ENCODE measurements at regions not wholly inside any gene's neighbourhood (a gene's known extent, or its start where the extent isn't known, plus 50 kb on each side); places are given as distances from the start of the nearest gene placed in this dataset.

- H3K4me3 Mint-ChIP-seq (ENCODE audit: unreplicated experiment): no peak overlapping the region
Measured at GRCh38 chr3:87052499-87053260, 61.7 kb upstream of the VGLL3 start.

GRCh38 chr3:87047852-87048251 lies 56.9 kb upstream of the VGLL3 start:
- Mint-ChIP-seq H3K27me3 (ENCODE audit: insufficient read depth, unreplicated experiment) (no peaks in the 10 kb centered on the region), H3K27ac (ENCODE audit: low read depth, unreplicated experiment) (no peak overlapping the region), H3K4me1 (ENCODE audit: insufficient read depth, unreplicated experiment) (no peaks in the 10 kb centered on the region), H3K4me3 (ENCODE audit: unreplicated experiment) (no peak overlapping the region), H3K9me3 (ENCODE audit: unreplicated experiment) (no peaks in the 10 kb centered on the region), H3K36me3 (ENCODE audit: insufficient read depth, unreplicated experiment) (no peaks in the 10 kb centered on the region)
- POLR2A ChIA-PET: no interaction called here
- intact Hi-C loops (cut with micrococcal nuclease): no loop called here
- CTCF ChIA-PET: interaction anchor here (0.8 kb wide), 1 partner anchor 57 kb away, joined by 3 read pairs; no protein-coding TSS in a partner anchor
- TF ChIP-seq CTCF (IDR thresholded peaks at IDR 0.05; ENCODE audit: unreplicated experiment): no peak
- DNase-seq (ENCODE audit: unreplicated experiment): no peak
- BruUV-seq (replicated peaks): no TSS peak

More at GRCh38 chr3:87052499-87053260, 61.7 kb upstream of the VGLL3 start:
- Mint-ChIP-seq H3K27ac (ENCODE audit: low read depth, unreplicated experiment) (no peak overlapping the region), H3K36me3 (ENCODE audit: insufficient read depth, unreplicated experiment) (no peaks in the 10 kb centered on the region), H3K9me3 (ENCODE audit: unreplicated experiment) (no peaks in the 10 kb centered on the region), H3K4me1 (ENCODE audit: insufficient read depth, unreplicated experiment) (peaks cover 10% of the 10 kb centered on the region), H3K27me3 (ENCODE audit: insufficient read depth, unreplicated experiment) (no peaks in the 10 kb centered on the region)
- no peak for TF ChIP-seq CTCF (IDR thresholded peaks at IDR 0.05; ENCODE audit: unreplicated experiment)
- ChIA-PET POLR2A (no interaction called here), CTCF (interaction anchor here (0.5 to 1.2 kb wide), 4 partner anchors 11 to 941 kb away, joined by 3 to 5 read pairs (median 3); no protein-coding TSS in a partner anchor)
- intact Hi-C loops (cut with micrococcal nuclease): no loop called here
- no peak for DNase-seq (ENCODE audit: unreplicated experiment)
- BruUV-seq (replicated peaks): no TSS peak

GRCh38 chr3:87046241-87046640 lies 55.3 kb upstream of the VGLL3 start:
- no TSS peak for BruUV-seq (replicated peaks)
- no peak for TF ChIP-seq CTCF (IDR thresholded peaks at IDR 0.05; ENCODE audit: unreplicated experiment)
- no peak overlapping the region for H3K27ac Mint-ChIP-seq (ENCODE audit: low read depth, unreplicated experiment)
- no peaks in the 10 kb centered on the region for H3K4me1 Mint-ChIP-seq (ENCODE audit: insufficient read depth, unreplicated experiment)
- H3K27me3 Mint-ChIP-seq (ENCODE audit: insufficient read depth, unreplicated experiment): no peaks in the 10 kb centered on the region
- POLR2A ChIA-PET: no interaction called here
- DNase-seq (ENCODE audit: unreplicated experiment): no peak
- no peak overlapping the region for H3K4me3 Mint-ChIP-seq (ENCODE audit: unreplicated experiment)
- CTCF ChIA-PET: no interaction called here
- no peaks in the 10 kb centered on the region for H3K9me3 Mint-ChIP-seq (ENCODE audit: unreplicated experiment)
- no peaks in the 10 kb centered on the region for H3K36me3 Mint-ChIP-seq (ENCODE audit: insufficient read depth, unreplicated experiment)
- intact Hi-C loops (cut with micrococcal nuclease): no loop called here

GRCh38 chr3:87045473-87045872 lies 54.5 kb upstream of the VGLL3 start:
- ChIA-PET CTCF (interaction anchor here (0.6 kb wide), 1 partner anchor 957 kb away, joined by 3 read pairs; no protein-coding TSS in a partner anchor), POLR2A (no interaction called here)
- no peaks in the 10 kb centered on the region for H3K27me3 Mint-ChIP-seq (ENCODE audit: insufficient read depth, unreplicated experiment)
- H3K4me1 Mint-ChIP-seq (ENCODE audit: insufficient read depth, unreplicated experiment): no peaks in the 10 kb centered on the region
- no peak overlapping the region for H3K27ac Mint-ChIP-seq (ENCODE audit: low read depth, unreplicated experiment)
- DNase-seq (ENCODE audit: unreplicated experiment): no peak
- no TSS peak for BruUV-seq (replicated peaks)
- intact Hi-C loops (cut with micrococcal nuclease): no loop called here
- no peak for TF ChIP-seq CTCF (IDR thresholded peaks at IDR 0.05; ENCODE audit: unreplicated experiment)
- no peak overlapping the region for H3K4me3 Mint-ChIP-seq (ENCODE audit: unreplicated experiment)
- H3K9me3 Mint-ChIP-seq (ENCODE audit: unreplicated experiment): no peaks in the 10 kb centered on the region
- no peaks in the 10 kb centered on the region for H3K36me3 Mint-ChIP-seq (ENCODE audit: insufficient read depth, unreplicated experiment)

Data from MCF 10A (cell line).